CD4-positive, alpha-beta T cell treated with Interleukin-1 beta for 1 hour (primary cell): ENCODE measurements at regions not wholly inside any gene's neighbourhood (a gene's known extent, or its start where the extent isn't known, plus 50 kb on each side); places are given as distances from the start of the nearest gene placed in this dataset.
"Not testable (repeated sequence)": the region's sequence is repeated elsewhere in the genome, so short reads cannot be mapped to it uniquely, and the experiment has no call there.

Source experiments
- DNase-seq, 2 donors: peaks; one replicate each; pipeline ENCODE4 v3.0.0-alpha.2; 2020 to 2022

DNA sequence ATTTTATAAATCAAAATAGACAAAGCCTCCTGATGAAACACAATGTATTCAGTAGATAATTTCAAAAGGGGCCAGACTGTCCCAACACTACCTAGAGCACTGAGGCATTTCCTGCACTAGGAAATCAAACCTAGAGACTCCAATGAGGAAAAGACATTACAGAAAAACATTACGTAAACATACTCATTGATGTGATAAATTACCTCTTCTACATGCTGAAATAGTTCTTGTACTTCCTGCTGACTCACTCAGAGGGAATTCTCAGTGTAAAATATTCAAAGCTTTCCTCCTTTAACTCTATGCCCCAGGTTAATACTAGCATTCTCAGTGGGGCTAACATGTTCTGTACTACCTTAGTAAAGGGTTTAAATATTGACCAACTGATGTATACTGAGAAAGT is 178.0 kb downstream of the ESM1 start:
- DNase-seq, result no peak

DNA sequence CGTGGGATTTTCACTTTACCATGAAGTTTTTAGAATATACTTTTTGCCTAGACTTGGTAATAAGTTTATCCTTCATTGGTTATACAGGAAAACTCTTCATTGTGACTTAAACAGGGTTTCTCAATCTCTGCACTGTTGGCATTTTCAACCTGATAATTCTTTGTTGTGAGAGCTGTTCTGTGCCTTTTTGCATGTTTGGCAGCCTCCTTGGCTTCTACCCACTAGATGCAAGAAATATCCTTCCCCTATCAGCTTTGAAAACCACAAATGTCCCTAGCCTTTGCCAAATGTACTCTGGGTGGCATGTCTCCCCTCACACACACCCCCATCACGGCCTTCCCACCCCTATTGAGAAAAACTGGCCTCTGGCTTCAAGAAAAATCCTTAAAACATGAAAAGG is 180.9 kb downstream of the ESM1 start:
- no peak for DNase-seq

DNA sequence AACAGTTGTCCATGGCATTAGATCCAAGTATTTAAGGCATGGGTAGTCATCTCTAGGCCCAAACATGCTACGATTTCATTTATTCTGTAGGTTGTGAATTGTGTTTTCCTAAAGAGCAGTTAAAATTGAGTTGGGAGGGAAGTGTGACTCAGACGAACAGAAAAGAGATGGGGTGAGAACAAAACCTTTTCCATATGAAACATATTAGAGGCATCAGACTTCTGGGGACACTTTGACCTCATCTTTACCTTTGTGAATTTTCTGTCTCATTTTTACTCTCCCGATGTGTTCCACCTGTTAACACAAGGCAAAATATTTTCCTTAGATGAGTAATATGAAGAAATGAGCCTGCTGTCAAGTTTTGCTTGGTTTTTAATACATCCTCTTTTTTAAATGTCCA is 181.3 kb downstream of the ESM1 start:
- no peak for DNase-seq

DNA sequence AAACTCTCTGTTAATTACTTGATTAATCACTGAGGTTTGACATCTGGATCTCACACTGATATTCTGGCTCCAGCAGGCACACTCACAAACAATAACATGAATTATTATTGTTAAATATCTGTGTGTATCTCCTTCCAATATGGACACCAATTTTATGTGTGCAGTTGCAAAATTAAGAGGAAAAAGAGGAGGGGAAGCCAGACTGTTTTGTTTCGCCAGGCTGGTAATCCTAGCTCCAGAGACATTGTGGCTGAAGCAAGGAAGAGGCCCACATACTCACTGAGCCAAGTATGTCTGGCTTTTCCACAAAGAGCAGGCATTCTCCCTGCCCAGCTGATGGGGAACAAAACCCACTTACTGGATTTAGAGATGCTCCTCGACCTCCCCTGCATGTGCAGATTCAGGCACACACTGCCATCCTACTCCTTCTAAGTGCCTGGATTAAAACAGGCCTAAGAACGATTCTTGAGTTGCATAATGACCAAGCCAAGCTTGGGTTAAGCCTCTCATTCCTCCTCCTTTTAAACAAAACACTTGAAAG is 181.9 kb downstream of the ESM1 start:
- DNase-seq, result no peak

DNA sequence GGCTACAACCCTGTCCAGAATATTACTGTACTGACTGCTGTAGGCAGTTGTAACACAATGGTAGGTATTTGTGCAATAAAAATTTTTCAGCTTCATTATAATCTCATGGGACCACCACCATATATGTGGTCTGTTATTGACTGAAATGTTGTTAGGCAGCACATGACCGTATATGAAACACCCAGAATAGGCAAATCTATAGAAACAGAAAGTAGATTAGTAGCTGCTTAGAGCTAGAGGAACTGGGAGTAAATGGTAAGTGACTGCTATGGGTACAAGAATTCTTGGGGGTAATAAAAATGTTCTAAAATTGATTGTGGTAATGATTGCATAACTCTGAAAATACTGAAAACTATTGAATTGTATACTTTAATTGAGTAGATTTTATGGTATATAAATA is 185.7 kb downstream of the ESM1 start:
- no peak for DNase-seq

DNA sequence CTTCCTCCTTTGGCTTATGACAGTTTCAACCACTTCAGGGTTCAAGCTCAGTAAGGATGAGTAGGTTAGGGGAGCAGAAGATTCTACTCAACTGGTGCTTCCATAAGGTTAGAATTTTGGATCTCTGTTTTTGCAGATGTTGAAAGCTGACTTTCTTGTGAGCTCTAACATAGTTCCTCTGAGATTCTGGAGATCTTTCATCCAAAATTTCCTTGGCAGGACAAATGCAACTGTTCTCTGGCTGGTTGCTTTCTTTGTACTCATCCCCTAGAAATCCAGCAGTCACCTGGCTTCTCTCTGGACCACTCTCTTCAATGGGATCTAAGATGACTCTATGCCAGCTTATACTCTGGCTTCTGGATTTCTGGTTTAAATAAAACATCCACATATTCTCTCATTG is 189.6 kb downstream of the ESM1 start:
- no peak for DNase-seq

DNA sequence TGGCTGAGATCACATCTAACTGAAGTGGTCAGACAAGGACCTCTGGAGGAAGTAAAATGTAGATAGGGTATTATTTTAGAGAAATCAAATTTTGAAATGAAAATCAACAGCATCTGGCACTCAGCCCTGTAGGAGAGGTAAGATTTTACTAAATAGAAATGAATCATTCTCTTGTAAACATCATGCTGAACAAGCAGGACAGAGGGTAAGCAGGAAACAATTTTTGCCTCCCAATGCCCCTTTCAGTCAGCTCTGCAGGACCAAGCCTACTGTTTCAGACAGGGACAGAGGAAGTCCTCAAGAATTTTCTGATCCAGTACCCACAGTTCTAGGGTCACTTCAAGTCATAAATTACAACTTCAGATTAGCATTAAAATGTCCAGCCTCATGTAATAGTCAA is 190.1 kb downstream of the ESM1 start:
- DNase-seq, result no peak

DNA sequence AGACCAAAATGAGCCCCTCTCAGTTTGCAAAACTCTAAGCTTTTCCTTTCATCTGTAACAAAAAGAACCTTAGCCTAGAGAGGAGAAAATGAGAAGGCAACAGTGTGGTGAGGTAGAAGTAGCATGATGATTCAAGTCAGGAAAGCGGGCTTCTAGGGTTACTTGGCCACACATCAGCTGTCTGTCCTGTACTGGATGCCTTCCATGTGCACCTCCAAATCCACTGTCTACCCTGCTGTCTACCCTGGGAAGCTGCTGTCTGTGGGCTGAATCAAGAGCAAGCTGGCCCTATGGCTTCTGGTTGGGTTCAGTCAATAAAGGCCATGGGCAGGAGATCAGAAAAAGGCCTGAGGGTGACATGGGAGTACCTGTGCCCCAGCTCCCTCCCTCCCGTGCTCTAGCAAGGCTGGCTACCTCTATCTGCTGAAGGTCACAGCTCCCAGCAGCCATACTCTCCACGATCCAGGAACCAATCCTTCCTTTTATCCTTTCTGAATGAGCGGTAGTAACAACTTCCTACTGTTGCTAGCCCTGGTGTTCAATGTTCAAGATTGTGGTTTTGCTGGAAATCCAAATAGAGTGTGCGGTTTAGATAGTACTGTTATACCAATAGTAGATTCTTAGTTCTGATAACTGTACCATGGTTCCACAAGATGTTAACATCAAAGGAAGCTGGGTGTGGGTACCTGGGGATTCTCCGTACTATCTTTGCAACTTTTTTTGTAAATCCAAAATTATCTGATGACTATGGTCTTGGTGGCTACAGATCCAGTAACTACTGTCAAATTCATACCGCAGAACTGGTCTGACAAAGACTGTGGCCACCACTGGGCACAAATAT is 191.0 kb downstream of the ESM1 start:
- no peak for DNase-seq

DNA sequence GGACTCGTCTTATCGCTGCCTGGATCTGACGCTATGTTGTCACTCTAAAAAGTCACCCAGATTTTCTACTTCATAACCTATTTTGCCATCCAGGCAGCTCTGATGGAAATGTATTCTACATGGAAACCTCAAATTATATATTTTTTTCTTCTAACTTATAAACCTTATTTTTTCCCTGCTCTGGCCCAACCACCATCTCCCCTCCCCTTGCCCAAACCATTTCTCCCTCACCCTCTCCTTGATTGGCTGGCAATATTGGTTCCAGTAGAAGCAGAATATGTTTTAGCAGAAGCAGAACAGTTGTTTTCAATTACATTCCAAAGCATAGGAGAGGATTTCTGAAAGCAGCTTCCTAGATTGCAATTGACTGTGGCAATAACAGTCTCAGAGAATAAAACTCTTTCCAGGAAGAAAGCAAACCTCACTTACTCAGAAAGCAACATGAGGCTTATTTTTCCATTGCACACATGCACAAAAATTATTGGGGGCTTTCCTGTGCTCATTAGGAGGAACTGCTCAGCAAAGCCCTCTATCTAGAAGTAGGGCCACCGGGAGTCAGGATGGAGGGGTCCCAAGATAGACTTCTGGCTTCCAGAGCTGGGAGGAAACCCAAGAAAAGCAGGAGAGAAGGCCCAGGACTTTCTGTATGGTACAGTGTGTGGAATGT is 191.8 kb downstream of the ESM1 start:
- no peak for DNase-seq

DNA sequence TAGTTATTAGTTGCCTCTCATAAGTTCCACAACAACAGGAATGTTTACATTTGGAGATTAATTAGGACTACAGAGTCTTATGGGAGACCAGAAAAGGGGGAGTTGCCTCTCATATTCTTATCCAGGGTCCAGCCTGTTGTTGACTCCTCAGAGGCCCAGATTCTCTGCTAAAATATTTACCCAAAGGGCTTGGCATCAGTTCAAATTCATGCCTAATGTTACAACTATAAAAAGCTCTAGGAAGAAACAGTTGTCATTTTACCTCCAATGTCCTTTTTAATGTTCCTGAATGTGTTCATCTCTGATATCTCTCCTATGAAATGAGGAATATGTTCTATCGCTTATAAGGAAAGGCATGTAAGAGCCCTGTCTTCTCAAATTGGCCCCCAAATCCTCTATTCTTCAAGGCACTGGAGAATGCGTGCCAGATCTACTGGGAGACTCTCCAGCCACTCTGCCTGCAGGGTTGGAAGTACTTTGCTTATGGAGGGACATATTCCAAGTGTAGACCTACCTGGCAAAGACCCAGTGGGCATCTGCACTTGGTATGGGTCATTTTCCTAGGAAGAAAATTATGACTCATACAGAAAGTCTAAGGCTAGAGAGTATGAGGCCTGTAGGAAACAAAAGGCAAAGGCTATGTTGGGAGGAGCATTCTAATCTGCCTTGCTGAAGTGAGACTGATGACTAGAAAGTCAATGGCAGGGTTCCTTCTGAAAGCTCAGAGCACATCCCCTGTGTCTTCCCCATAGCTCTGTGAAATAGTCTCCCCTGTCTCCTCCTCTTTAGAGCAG is 192.6 kb downstream of the ESM1 start:
- no peak for DNase-seq

DNA sequence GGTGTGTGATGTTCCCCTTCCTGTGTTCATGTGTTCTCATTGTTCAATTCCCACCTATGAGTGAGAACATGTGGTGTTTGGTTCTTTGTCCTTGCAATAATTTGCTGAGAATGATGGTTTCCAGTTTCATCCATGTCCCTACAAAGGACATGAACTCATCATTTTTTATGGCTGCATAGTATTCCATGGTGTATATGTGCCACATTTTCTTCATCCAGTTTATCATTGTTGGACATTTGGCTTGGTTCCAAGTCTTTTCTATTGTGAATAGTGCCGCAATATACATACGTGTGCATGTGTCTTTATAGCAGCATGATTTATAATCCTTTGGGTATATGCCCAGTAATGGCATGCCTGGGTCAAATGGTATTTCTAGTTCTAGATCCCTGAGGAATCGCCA is 197.5 kb downstream of the ESM1 start:
- not testable (repeated sequence) for DNase-seq

DNA sequence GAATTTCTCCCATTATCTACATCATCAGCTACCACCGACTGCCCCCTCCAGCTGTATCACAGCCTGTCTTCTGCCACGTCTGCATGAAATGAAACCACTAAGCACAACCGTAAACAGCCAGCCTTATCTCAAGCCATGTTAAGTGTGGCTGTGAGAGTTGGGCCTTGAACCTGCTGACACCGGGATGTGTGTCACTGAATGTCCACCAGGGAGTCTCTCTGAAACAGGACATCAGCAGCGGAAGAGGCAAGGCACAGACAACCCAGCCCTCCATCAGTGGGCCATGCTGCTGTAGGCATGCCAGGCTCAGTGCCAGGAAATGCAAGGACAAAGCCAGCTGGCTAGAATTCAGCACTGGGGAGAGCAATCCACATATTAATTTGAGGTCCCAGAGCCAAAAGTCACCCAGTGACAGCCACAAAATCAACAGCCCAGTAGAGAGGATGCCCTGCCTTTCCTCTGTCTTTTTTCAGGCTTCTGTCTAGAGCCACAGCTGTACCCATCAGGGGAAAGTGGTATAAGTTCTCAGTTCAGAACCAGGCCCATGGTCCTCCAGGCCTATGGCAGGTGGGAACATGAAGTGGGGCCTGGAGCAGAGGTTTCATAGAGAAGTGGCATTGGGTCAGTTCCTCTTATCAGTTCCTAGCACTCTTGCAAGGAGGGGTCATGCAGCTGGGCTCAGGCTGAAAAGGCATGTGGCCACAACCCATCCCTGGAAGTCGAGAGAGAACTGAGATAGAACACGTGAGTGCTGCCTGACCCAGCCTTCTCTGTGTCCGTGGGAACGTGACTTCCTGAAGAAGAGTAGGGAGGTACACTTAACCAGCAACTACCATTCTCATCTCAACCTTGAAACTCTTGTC is 199.4 kb downstream of the ESM1 start:
- peak; percentile 16 to 66 for DNase-seq

DNA sequence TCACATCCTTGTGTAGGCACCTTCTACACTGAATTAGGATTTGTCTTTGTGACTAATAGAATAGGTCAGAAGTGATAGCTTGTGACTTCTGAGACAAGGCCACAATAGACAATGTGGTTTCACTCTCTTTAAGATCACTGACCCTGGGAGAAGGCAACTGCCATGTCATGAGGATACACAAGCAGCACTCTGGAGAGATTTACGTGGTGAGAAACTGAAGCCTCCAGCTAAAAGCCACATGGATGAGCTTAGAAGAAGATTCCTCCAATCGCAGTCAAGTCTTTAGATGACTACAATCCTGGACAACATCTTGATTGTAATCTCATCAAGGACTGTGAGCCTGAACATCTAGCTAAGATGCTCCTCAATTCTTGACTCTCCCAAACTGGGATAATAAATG is 206.6 kb downstream of the ESM1 start:
- DNase-seq, result no peak

DNA sequence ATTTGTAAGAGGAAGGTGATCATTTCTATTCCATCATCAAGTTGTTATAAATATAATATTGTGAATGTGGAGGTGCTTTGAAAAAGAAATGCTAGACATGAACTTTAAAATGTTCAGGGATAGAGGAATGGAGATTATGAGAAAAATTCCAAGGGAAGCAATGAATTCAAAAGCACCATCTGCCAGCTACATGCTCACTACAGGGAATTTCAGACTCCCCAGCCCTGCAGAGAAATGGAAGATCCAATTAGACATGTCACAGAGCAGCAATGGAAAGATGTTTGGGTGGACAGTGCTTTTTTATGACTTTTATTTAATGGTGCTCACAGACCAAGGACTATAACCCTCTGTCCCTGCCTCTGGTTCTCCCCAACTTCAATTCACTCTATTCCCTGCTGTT is 209.7 kb downstream of the ESM1 start:
- DNase-seq, result no peak

DNA sequence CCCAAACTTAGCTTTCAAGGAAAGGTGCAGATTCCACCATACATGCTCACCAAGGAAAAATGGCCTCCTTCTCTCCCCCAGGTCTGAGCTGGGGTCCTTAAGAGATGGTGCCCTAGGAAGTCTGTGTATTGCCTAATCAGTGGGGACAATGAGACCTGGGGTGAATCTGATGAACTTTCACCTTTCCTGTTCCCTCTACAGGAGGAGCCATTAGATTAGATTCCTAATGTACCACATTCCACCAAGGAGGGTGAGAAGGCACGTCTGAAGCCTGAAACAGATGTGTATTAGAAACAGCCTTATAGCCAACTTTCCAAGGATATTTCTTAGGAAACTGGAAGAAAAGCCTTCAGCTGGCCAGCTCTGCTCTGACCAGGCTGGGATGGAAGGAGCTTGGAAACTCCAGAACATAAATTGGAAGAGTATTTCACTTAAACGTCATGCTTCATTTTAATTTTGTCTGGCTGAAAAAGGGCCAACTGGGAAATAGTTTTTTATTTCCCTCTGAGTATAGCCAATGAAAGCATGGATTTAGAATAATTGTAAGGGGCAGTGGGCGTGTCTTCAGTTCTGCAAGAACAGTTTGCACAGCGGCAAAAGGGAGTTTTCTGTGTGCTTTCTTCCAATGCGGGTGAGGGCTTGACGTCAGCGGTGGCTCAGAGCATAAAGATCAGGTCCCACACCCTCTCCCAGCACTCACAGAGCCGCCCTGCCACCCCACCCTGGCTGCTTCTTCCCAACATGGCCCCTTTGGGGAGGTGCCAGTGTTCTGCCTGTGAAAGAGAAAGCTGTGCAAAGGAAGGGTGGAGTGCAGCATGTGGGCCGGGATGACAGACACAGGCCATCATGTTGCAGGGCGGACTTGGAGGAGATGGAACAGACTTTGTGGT is 210.9 kb downstream of the ESM1 start:
- DNase-seq, result peak in 1 of 2 donors; percentile 68

DNA sequence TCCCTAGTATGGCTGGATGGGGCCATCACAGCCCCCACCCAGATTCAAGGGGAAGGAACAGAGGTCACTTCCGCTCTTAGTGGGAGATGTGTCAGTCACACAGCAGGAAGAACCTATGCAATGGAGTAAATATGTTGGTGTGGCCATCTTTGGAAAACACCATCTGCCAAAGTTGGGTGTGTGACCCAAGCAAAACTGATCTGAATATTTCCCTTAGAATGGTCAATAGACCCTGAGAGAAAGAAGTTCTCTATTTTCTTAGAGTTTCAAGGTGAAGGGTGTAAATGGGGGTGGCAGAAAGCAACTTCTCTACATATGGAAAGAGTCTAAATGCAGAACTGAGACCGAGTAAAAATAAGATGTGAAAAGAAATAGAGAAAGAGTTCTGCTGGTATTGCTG is 212.7 kb downstream of the ESM1 start:
- peak in 1 of 2 donors; percentile 52 for DNase-seq

DNA sequence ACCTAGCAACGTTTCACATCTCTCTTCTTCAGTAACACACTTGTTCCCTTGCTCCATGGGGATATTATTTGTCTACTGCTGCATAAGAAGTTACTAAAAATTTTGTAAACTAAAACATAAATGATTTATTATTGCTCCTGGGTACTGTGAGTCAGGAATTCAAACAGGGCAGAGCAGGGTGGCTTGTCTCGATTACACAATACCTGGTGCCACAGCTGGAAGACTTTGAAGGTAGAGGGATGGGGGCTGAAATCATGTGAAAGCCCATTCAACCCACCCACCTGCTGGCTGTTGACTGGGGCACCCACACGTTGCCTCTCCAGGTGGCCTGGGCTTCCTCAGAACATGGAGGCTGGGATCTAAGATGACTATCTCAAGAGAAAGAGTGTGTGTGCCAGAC is 213.2 kb downstream of the ESM1 start:
- DNase-seq, result no peak

DNA sequence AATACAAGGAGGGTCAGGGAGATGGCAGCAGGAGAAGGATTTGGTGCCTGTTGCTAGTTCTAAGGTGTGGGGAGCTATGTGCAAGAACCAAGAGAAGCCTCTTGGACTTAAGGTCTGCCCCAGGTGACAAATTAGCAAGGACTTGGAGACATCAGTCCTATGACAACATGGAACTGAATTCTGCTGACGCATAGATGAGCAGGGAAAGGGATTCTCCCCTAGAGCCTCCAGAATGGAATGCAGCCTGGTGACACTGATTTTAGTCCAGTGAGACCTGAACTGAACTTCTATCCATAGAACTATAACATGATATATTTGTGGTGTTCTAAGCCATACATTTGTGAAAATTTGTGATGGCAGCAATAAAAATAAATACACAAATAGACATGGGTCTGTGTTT is 215.6 kb downstream of the ESM1 start:
- DNase-seq, result no peak

DNA sequence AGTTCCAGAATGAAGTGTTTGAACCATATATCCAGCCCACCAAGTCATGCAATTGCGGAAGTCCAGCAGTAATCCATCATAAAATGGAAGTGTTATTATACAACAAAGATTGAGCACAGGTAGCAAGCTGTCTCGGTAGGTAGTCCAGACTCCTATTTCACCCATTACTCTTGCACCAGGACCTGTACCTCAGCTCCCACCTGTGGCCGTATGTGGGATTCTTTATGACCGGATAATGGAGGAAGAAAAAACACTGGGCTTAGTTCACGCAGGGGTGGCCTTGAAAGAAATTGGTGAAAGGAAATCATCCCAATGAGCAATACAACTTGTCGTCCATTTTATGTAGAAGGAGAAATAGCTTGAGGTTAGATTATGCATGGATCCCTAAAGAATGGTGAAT is 216.3 kb downstream of the ESM1 start:
- no peak for DNase-seq

DNA sequence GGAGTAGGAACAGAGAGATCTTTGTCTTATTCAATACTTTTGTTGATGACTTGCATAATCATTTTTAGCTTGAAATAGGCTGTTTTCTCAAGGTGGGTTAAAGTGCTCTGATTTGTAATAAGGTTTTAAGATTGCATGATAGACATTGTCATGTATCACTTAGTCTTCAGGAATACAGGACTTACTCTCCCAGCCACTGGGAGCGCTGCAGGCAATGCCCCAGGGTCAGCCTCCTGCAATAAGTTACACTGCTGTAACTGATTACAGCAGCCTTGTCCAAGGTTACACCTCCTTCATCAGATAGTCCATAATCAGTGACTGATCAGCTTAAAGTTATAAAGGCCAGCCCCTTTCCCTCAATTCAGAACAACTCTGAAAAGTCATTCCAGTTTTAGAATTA is 218.6 kb downstream of the ESM1 start:
- no peak for DNase-seq
